Left renal pelvis (tissue), 4 donors: ENCODE measurements at regions not wholly inside any gene's neighbourhood (a gene's known extent, or its start where the extent isn't known, plus 50 kb on each side); places are given as distances from the start of the nearest gene placed in this dataset.

Experiments
- DNase-seq, 4 donors: peaks; one replicate each; pipeline ENCODE4 v3.0.0-alpha.2; 2013; ENCODE audit warnings: low read depth in 4 of 4, low spot score in 3 of 4

GRCh38 chr1:232225336-232226131 is 404.4 kb downstream of the SIPA1L2 start:
- no peak for DNase-seq

GRCh38 chr1:232223887-232224286 is 406.0 kb downstream of the SIPA1L2 start:
- DNase-seq = no peak

- no peak for DNase-seq
These were observed 406.7 kb downstream of the SIPA1L2 start for GRCh38 chr1:232223183-232223708.

- DNase-seq = no peak
These were observed 407.3 kb downstream of the SIPA1L2 start for GRCh38 chr1:232222614-232223013.

GRCh38 chr1:232221802-232222499 is 408.0 kb downstream of the SIPA1L2 start:
- no peak for DNase-seq

GRCh38 chr1:232218955-232219865 is 410.7 kb downstream of the SIPA1L2 start:
- no peak for DNase-seq

- no peak for DNase-seq
These were observed 416.0 kb downstream of the SIPA1L2 start for GRCh38 chr1:232213928-232214327.

- no peak for DNase-seq
These were observed 417.7 kb downstream of the SIPA1L2 start for GRCh38 chr1:232212253-232212652.

GRCh38 chr1:232211149-232211548 is 418.8 kb downstream of the SIPA1L2 start:
- no peak for DNase-seq

- no peak for DNase-seq
These were observed 420.6 kb downstream of the SIPA1L2 start for GRCh38 chr1:232209357-232209756.

- DNase-seq = no peak
These were observed 422.7 kb downstream of the SIPA1L2 start for GRCh38 chr1:232207073-232207866.

GRCh38 chr1:232204269-232204668 is 425.7 kb downstream of the SIPA1L2 start:
- no peak for DNase-seq

GRCh38 chr1:232201024-232201423 is 428.9 kb downstream of the SIPA1L2 start:
- DNase-seq = no peak

- no peak for DNase-seq
These were observed 433.9 kb downstream of the SIPA1L2 start for GRCh38 chr1:232196042-232196441.

- no peak for DNase-seq
These were observed 435.5 kb downstream of the SIPA1L2 start for GRCh38 chr1:232194424-232194823.

- no peak for DNase-seq
These were observed 436.5 kb downstream of the SIPA1L2 start for GRCh38 chr1:232193451-232193783.

- DNase-seq = no peak
These were observed 437.0 kb downstream of the SIPA1L2 start for GRCh38 chr1:232192781-232193450.

GRCh38 chr1:232191560-232191959 is 438.4 kb downstream of the SIPA1L2 start:
- no peak for DNase-seq

- no peak for DNase-seq
These were observed 441.6 kb downstream of the SIPA1L2 start for GRCh38 chr1:232188318-232188717.

- no peak for DNase-seq
These were observed 443.0 kb downstream of the SIPA1L2 start for GRCh38 chr1:232186931-232187330.
